ENCODE measurements at regions not wholly inside any gene's neighbourhood (a gene's known extent, or its start where the extent isn't known, plus 50 kb on each side); places are given as distances from the start of the nearest gene placed in this dataset.

GRCh38 chr4:188854436-188854835 is 715.2 kb downstream of the TRIML1 start:
- Histone ChIP-seq H3K9me2 (replicated peaks; ENCODE audit: control insufficient read depth, low read length) (no peaks in the 10 kb centered on the region), H3F3A (ENCODE audit: control insufficient read depth, insufficient read depth) (no peaks in the 10 kb centered on the region), H3K4me1 (ENCODE audit: control insufficient read depth, low read length) (no peaks in the 10 kb centered on the region), H3K36me3 (ENCODE audit: control insufficient read depth, low read length) (no peaks in the 10 kb centered on the region), H3K4me2 (ENCODE audit: low read length) (no peak overlapping the region), H3K79me2 (ENCODE audit: control insufficient read depth, low read length) (no peaks in the 10 kb centered on the region), H4K20me1 (ENCODE audit: control insufficient read depth, insufficient read depth, low read depth, low read length) (no peaks in the 10 kb centered on the region), H3K4me3 (ENCODE audit: low read length) (no peak overlapping the region), H3K27me3 (ENCODE audit: control insufficient read depth, low read length) (no peaks in the 10 kb centered on the region), H3K9me3 (ENCODE audit: control insufficient read depth, insufficient read depth, low read length) (no peaks in the 10 kb centered on the region), H3K27ac (ENCODE audit: low read depth, low read length) (no peak overlapping the region)
- TF ChIP-seq CTCF (IDR thresholded peaks at IDR 0.05; ENCODE audit: low read depth, low read length, poor library complexity, severe bottlenecking) (no peak), EZH2phosphoT487 (IDR thresholded peaks at IDR 0.05; ENCODE audit: borderline replicate concordance, low read length) (no peak)

- no peak for TF ChIP-seq EZH2phosphoT487 (IDR thresholded peaks at IDR 0.05; ENCODE audit: borderline replicate concordance, low read length)
- TF ChIP-seq CTCF (IDR thresholded peaks at IDR 0.05; ENCODE audit: low read depth, low read length, poor library complexity, severe bottlenecking) = no peak
- Histone ChIP-seq H3K27ac (ENCODE audit: low read depth, low read length) (no peak overlapping the region), H3K4me3 (ENCODE audit: low read length) (no peak overlapping the region), H3K9me2 (replicated peaks; ENCODE audit: control insufficient read depth, low read length) (no peaks in the 10 kb centered on the region), H3K36me3 (ENCODE audit: control insufficient read depth, low read length) (no peaks in the 10 kb centered on the region), H3F3A (ENCODE audit: control insufficient read depth, insufficient read depth) (no peaks in the 10 kb centered on the region), H3K79me2 (ENCODE audit: control insufficient read depth, low read length) (no peaks in the 10 kb centered on the region), H3K4me2 (ENCODE audit: low read length) (no peak overlapping the region), H3K27me3 (ENCODE audit: control insufficient read depth, low read length) (no peaks in the 10 kb centered on the region), H4K20me1 (ENCODE audit: control insufficient read depth, insufficient read depth, low read depth, low read length) (no peaks in the 10 kb centered on the region), H3K4me1 (ENCODE audit: control insufficient read depth, low read length) (no peaks in the 10 kb centered on the region), H3K9me3 (ENCODE audit: control insufficient read depth, insufficient read depth, low read length) (no peaks in the 10 kb centered on the region)
Measured at GRCh38 chr4:188858696-188859095, 719.5 kb downstream of the TRIML1 start.

- Histone ChIP-seq H3K79me2 (ENCODE audit: control insufficient read depth, low read length) (no peaks in the 10 kb centered on the region), H3K9me3 (ENCODE audit: control insufficient read depth, insufficient read depth, low read length) (no peaks in the 10 kb centered on the region), H3K27ac (ENCODE audit: low read depth, low read length) (no peak overlapping the region), H3K9me2 (replicated peaks; ENCODE audit: control insufficient read depth, low read length) (no peaks in the 10 kb centered on the region), H3K4me1 (ENCODE audit: control insufficient read depth, low read length) (no peaks in the 10 kb centered on the region), H3K36me3 (ENCODE audit: control insufficient read depth, low read length) (no peaks in the 10 kb centered on the region), H3F3A (ENCODE audit: control insufficient read depth, insufficient read depth) (no peaks in the 10 kb centered on the region), H3K4me2 (ENCODE audit: low read length) (no peak overlapping the region), H3K4me3 (ENCODE audit: low read length) (no peak overlapping the region), H3K27me3 (ENCODE audit: control insufficient read depth, low read length) (no peaks in the 10 kb centered on the region), H4K20me1 (ENCODE audit: control insufficient read depth, insufficient read depth, low read depth, low read length) (no peaks in the 10 kb centered on the region)
- TF ChIP-seq EZH2phosphoT487 (IDR thresholded peaks at IDR 0.05; ENCODE audit: borderline replicate concordance, low read length) (no peak), CTCF (IDR thresholded peaks at IDR 0.05; ENCODE audit: low read depth, low read length, poor library complexity, severe bottlenecking) (no peak)
Measured at GRCh38 chr4:188864741-188865140, 725.5 kb downstream of the TRIML1 start.

GRCh38 chr4:188867796-188868195 is 728.6 kb downstream of the TRIML1 start:
- Histone ChIP-seq H3K4me2 (ENCODE audit: low read length) (no peak overlapping the region), H3K9me2 (replicated peaks; ENCODE audit: control insufficient read depth, low read length) (no peaks in the 10 kb centered on the region), H3K27me3 (ENCODE audit: control insufficient read depth, low read length) (no peaks in the 10 kb centered on the region), H3F3A (ENCODE audit: control insufficient read depth, insufficient read depth) (no peaks in the 10 kb centered on the region), H4K20me1 (ENCODE audit: control insufficient read depth, insufficient read depth, low read depth, low read length) (no peaks in the 10 kb centered on the region), H3K9me3 (ENCODE audit: control insufficient read depth, insufficient read depth, low read length) (peaks cover 3% of the 10 kb centered on the region), H3K4me3 (ENCODE audit: low read length) (no peak overlapping the region), H3K36me3 (ENCODE audit: control insufficient read depth, low read length) (no peaks in the 10 kb centered on the region), H3K79me2 (ENCODE audit: control insufficient read depth, low read length) (no peaks in the 10 kb centered on the region), H3K27ac (ENCODE audit: low read depth, low read length) (no peak overlapping the region), H3K4me1 (ENCODE audit: control insufficient read depth, low read length) (no peaks in the 10 kb centered on the region)
- TF ChIP-seq EZH2phosphoT487 (IDR thresholded peaks at IDR 0.05; ENCODE audit: borderline replicate concordance, low read length) (no peak), CTCF (IDR thresholded peaks at IDR 0.05; ENCODE audit: low read depth, low read length, poor library complexity, severe bottlenecking) (no peak)

All from DOHH2 (cell line).